ENCODE measurements at regions not wholly inside any gene's neighbourhood (a gene's known extent, or its start where the extent isn't known, plus 50 kb on each side); places are given as distances from the start of the nearest gene placed in this dataset.

GRCh38 chr10:4658777-4659176 lies 167.2 kb upstream of the AKR1E2 start:
- DNase-seq = no peak

GRCh38 chr10:4656576-4657194 lies 169.3 kb upstream of the AKR1E2 start:
- peak; percentile 57 for DNase-seq

GRCh38 chr10:4655879-4656278 lies 170.1 kb upstream of the AKR1E2 start:
- DNase-seq = no peak

GRCh38 chr10:4655406-4655805 lies 170.6 kb upstream of the AKR1E2 start:
- no peak for DNase-seq

GRCh38 chr10:4654496-4654895 lies 171.5 kb upstream of the AKR1E2 start:
- no peak for DNase-seq

- no peak for DNase-seq
Measured at GRCh38 chr10:4653160-4653559, 172.8 kb upstream of the AKR1E2 start.

- DNase-seq = no peak
Measured at GRCh38 chr10:4652111-4653010, 173.6 kb upstream of the AKR1E2 start.

- DNase-seq = no peak
Measured at GRCh38 chr10:4651404-4652037, 174.5 kb upstream of the AKR1E2 start.

- no peak for DNase-seq
Measured at GRCh38 chr10:4650582-4650981, 175.4 kb upstream of the AKR1E2 start.

- DNase-seq = no peak
Measured at GRCh38 chr10:4649886-4650508, 176.0 kb upstream of the AKR1E2 start.

GRCh38 chr10:4649471-4649870 lies 176.5 kb upstream of the AKR1E2 start:
- no peak for DNase-seq

GRCh38 chr10:4648999-4649398 lies 177.0 kb upstream of the AKR1E2 start:
- no peak for DNase-seq

- no peak for DNase-seq
Measured at GRCh38 chr10:4647109-4647785, 178.8 kb upstream of the AKR1E2 start.

GRCh38 chr10:4646547-4646946 lies 179.5 kb upstream of the AKR1E2 start:
- no peak for DNase-seq

- no peak for DNase-seq
Measured at GRCh38 chr10:4645836-4646235, 180.2 kb upstream of the AKR1E2 start.

GRCh38 chr10:4643471-4643870 lies 182.5 kb upstream of the AKR1E2 start:
- no peak for DNase-seq

- no peak for DNase-seq
Measured at GRCh38 chr10:4639960-4640359, 186.0 kb upstream of the AKR1E2 start.

GRCh38 chr10:4638099-4638498 lies 187.9 kb upstream of the AKR1E2 start:
- no peak for DNase-seq

- no peak for DNase-seq
Measured at GRCh38 chr10:4637657-4638056, 188.3 kb upstream of the AKR1E2 start.

- DNase-seq = no peak
Measured at GRCh38 chr10:4635883-4636282, 190.1 kb upstream of the AKR1E2 start.

GRCh38 chr10:4635388-4635787 lies 190.6 kb upstream of the AKR1E2 start:
- DNase-seq = no peak

- no peak for DNase-seq
Measured at GRCh38 chr10:4633776-4634175, 192.2 kb upstream of the AKR1E2 start.

- no peak for DNase-seq
Measured at GRCh38 chr10:4633186-4633585, 192.8 kb upstream of the AKR1E2 start.

All from hematopoietic multipotent progenitor cell treated with erythropoietin and hydrocortisone succinate and interleukin-3 and kit ligand, for 8 days (in vitro differentiated cells).